HG03135 (cell line): ENCODE measurements at regions not wholly inside any gene's neighbourhood (a gene's known extent, or its start where the extent isn't known, plus 50 kb on each side); places are given as distances from the start of the nearest gene placed in this dataset.
"Not testable (repeated sequence)": the region's sequence is repeated elsewhere in the genome, so short reads cannot be mapped to it uniquely, and the experiment has no call there.

Source experiments
- ATAC-seq: cut with Tn5 transposase; IDR thresholded peaks from one replicate; pipeline ENCODE4 v1.9.1; 2021; ENCODE audit warnings: mild to moderate bottlenecking, moderate library complexity; ENCODE audit not compliant: unreplicated experiment

GRCh38 chr4:62591756-62592155 is 1391.6 kb downstream of the ADGRL3 start:
- no peak for ATAC-seq

- ATAC-seq: no peak
Observed at GRCh38 chr4:62588671-62589070, 1388.5 kb downstream of the ADGRL3 start.

- no peak for ATAC-seq
Observed at GRCh38 chr4:62571494-62571893, 1371.4 kb downstream of the ADGRL3 start.

- ATAC-seq: no peak
Observed at GRCh38 chr4:62560858-62561257, 1360.7 kb downstream of the ADGRL3 start.

GRCh38 chr4:62550121-62550520 is 1350.0 kb downstream of the ADGRL3 start:
- ATAC-seq: no peak

GRCh38 chr4:62549601-62550000 is 1349.5 kb downstream of the ADGRL3 start:
- ATAC-seq: no peak

GRCh38 chr4:62548765-62549164 is 1348.6 kb downstream of the ADGRL3 start:
- no peak for ATAC-seq

GRCh38 chr4:62548108-62548524 is 1348.0 kb downstream of the ADGRL3 start:
- ATAC-seq: no peak

GRCh38 chr4:62544428-62544827 is 1344.3 kb downstream of the ADGRL3 start:
- no peak for ATAC-seq

- ATAC-seq: no peak
Observed at GRCh38 chr4:62543002-62543401, 1342.9 kb downstream of the ADGRL3 start.

GRCh38 chr4:62533573-62533972 is 1333.4 kb downstream of the ADGRL3 start:
- ATAC-seq: no peak

- ATAC-seq: no peak
Observed at GRCh38 chr4:62531731-62532130, 1331.6 kb downstream of the ADGRL3 start.

- ATAC-seq: no peak
Observed at GRCh38 chr4:62531264-62531663, 1331.1 kb downstream of the ADGRL3 start.

- no peak for ATAC-seq
Observed at GRCh38 chr4:62528874-62529273, 1328.7 kb downstream of the ADGRL3 start.

GRCh38 chr4:62526671-62527070 is 1326.5 kb downstream of the ADGRL3 start:
- no peak for ATAC-seq

GRCh38 chr4:62523256-62523655 is 1323.1 kb downstream of the ADGRL3 start:
- no peak for ATAC-seq

- ATAC-seq: no peak
Observed at GRCh38 chr4:62522273-62522672, 1322.1 kb downstream of the ADGRL3 start.

GRCh38 chr4:62517716-62518115 is 1317.6 kb downstream of the ADGRL3 start:
- no peak for ATAC-seq

GRCh38 chr4:62513306-62513705 is 1313.2 kb downstream of the ADGRL3 start:
- no peak for ATAC-seq

- ATAC-seq: no peak
Observed at GRCh38 chr4:62512271-62512670, 1312.1 kb downstream of the ADGRL3 start.

- ATAC-seq: no peak
Observed at GRCh38 chr4:62510228-62510627, 1310.1 kb downstream of the ADGRL3 start.

- no peak for ATAC-seq
Observed at GRCh38 chr4:62500296-62500695, 1300.2 kb downstream of the ADGRL3 start.

- no peak for ATAC-seq
Observed at GRCh38 chr4:62495032-62495431, 1294.9 kb downstream of the ADGRL3 start.

GRCh38 chr4:62491756-62492155 is 1291.6 kb downstream of the ADGRL3 start:
- not testable (repeated sequence) for ATAC-seq
